HUES64 (cell line): ENCODE measurements at regions not wholly inside any gene's neighbourhood (a gene's known extent, or its start where the extent isn't known, plus 50 kb on each side); places are given as distances from the start of the nearest gene placed in this dataset.
"Not testable (repeated sequence)": the region's sequence is repeated elsewhere in the genome, so short reads cannot be mapped to it uniquely, and the experiment has no call there.

Experiments
- H3K27ac ChIP-seq: 2 replicates; pipeline ENCODE4 v1.7.0; 2013; ENCODE audit warnings: low read depth, low read length, inconsistent platforms
- H3K27me3 ChIP-seq: 2 replicates; pipeline ENCODE4 v1.6.1; 2013; ENCODE audit warnings: mild to moderate bottlenecking, low read length; ENCODE audit not compliant: insufficient read depth
- H3K36me3 ChIP-seq: 2 replicates; pipeline ENCODE4 v1.6.1; 2013; ENCODE audit warnings: mild to moderate bottlenecking, low read length; ENCODE audit not compliant: insufficient read depth
- H3K4me1 ChIP-seq: 2 replicates; pipeline ENCODE4 v1.6.1; 2013; ENCODE audit warnings: mild to moderate bottlenecking, low read length, moderate library complexity; ENCODE audit not compliant: insufficient read depth
- H3K4me3 ChIP-seq: 2 replicates; pipeline ENCODE4 v1.5.1; 2013; ENCODE audit warnings: mild to moderate bottlenecking, low read length, moderate library complexity
- H3K9ac ChIP-seq: 2 replicates; pipeline ENCODE4 v1.6.1; 2013; ENCODE audit warnings: mild to moderate bottlenecking, low read depth, low read length
- H3K9me3 ChIP-seq: 2 replicates; pipeline ENCODE4 v1.6.1; 2013; ENCODE audit warnings: low read depth, low read length; ENCODE audit not compliant: insufficient read depth
- WGBS: fragments of 150-250, 120-280 bp; methylation state at CpG from one replicate; pipeline ENCODE4 v1.1.7; 2013; ENCODE audit warnings: missing lambda C conversion rate; 5-methylcytosine and 5-hydroxymethylcytosine counted together

DNA sequence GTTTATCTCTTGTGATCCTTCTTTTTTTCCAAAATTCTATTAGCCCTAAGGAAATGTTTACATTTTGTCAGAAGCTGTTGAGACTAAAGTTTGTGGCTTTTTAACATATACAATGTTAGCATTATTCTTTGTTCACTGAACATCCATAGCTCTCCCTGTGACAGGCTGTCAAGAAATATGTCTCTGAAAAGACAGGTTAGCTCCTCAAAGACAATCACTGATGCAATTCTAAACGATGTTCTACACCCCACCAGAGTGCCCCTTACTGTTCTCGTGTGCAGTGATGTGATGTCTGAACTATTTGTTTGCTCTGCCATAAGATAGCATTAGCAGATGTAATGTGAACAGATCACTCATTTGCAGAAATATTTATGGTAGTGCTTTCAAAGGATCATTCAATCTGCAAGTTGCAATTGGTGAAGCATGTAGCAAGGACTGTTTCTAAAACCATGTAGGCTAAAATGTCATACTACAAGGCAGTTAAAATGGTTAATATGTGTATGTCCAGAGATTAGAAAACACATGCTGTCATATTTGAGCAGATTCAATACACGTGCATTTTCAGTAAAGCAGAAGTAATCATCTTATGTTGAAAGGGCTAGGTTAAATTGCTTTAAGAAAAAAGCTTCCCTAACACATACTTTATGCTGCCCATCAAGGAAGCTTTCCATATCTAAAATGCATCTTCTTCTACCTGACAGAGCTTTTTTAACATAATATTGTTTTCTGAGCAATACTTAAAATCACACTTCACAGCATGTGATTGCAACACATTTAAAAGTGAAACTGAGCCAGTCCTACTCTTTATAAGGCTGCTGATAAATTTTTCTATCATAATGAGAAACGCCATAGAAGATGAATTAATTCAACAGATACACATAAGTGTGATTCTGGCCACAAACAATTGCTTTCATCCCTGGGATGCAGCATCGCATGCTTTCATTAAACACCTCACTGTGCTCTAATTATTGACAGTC, 285.7 kb upstream of the UBE2E3 start:
- H3K27ac ChIP-seq = no peak overlapping the region
- no peak overlapping the region for H3K9ac ChIP-seq
- WGBS = 93% methylated on average over 5 of the region's 5 CpGs
- no peaks in the 10 kb centered on the region for H3K27me3 ChIP-seq
- no peaks in the 10 kb centered on the region for H3K36me3 ChIP-seq
- no peak overlapping the region for H3K4me3 ChIP-seq
- H3K9me3 ChIP-seq = no peaks in the 10 kb centered on the region
- H3K4me1 ChIP-seq = no peaks in the 10 kb centered on the region

DNA sequence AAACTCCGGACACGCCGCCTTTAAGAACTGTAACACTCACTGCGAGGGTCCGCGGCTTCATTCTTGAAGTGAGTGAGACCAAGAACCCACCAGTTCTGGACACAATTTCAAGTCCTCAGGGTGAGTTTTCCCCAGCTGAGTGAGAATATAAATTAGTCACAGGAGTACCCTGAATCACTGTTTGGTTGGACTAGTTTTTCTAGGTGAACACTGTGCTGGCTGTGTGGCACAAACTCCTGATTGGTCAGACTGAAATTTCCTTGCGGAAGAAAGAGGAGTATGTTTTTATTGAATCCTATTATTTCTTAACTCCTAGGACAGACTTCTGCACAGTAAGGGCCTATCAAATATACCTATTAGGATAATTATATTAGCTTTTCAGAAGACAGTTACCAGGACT, 288.1 kb upstream of the UBE2E3 start:
- Histone ChIP-seq H3K36me3 (no peaks in the 10 kb centered on the region), H3K4me1 (no peaks in the 10 kb centered on the region), H3K27me3 (no peaks in the 10 kb centered on the region), H3K27ac (no peak overlapping the region), H3K4me3 (no peak overlapping the region), H3K9me3 (no peaks in the 10 kb centered on the region), H3K9ac (no peak overlapping the region)
- WGBS = 89% methylated on average over 7 of the region's 7 CpGs

- 94% methylated on average over 15 of the region's 15 CpGs for WGBS
These were observed 288.6 kb upstream of the UBE2E3 start for GRCh38 chr2:180691855-180692223.

GRCh38 chr2:180691186-180691854, 289.1 kb upstream of the UBE2E3 start:
- not testable (repeated sequence) for H3K27ac ChIP-seq, H3K9me3 ChIP-seq
- WGBS = 97% methylated on average over 45 of the region's 45 CpGs

More at GRCh38 chr2:180691855-180692223, 288.6 kb upstream of the UBE2E3 start:
- not testable (repeated sequence) for H3K9ac ChIP-seq, H3K27ac ChIP-seq, H3K27me3 ChIP-seq, H3K4me3 ChIP-seq, H3K36me3 ChIP-seq, H3K9me3 ChIP-seq, H3K4me1 ChIP-seq

GRCh38 chr2:180690611-180691010, 289.8 kb upstream of the UBE2E3 start:
- no peaks in the 10 kb centered on the region for H3K36me3 ChIP-seq
- no peak overlapping the region for H3K27ac ChIP-seq
- no peaks in the 10 kb centered on the region for H3K9me3 ChIP-seq
- H3K4me3 ChIP-seq = no peak overlapping the region
- H3K27me3 ChIP-seq = no peaks in the 10 kb centered on the region
- H3K4me1 ChIP-seq = no peaks in the 10 kb centered on the region
- H3K9ac ChIP-seq = no peak overlapping the region

More at GRCh38 chr2:180691186-180691854, 289.1 kb upstream of the UBE2E3 start:
- H3K4me1 ChIP-seq, H3K36me3 ChIP-seq, H3K27me3 ChIP-seq, H3K4me3 ChIP-seq, H3K9ac ChIP-seq: not testable (repeated sequence)

DNA sequence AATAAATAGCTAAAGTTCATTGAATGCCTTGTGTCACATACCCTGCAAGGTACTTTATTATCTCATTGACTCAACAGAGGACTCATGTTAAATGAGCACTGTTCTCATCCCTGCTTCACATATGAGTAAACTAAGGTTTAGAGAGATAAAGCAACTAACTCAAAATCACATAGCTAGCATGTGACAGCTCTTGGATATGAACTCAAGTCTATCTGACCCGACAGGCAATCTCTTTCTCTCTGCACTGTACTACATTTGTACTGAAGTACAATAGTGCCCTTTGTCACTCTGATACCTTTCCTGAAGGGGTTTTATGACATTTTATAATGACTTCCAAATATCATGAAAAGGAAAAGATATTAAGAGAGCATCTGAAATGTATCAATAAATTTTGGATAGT, 297.5 kb upstream of the UBE2E3 start:
- Histone ChIP-seq H3K27ac (no peak overlapping the region), H3K9me3 (no peaks in the 10 kb centered on the region), H3K4me3 (no peak overlapping the region), H3K36me3 (no peaks in the 10 kb centered on the region), H3K27me3 (no peaks in the 10 kb centered on the region), H3K4me1 (peaks cover 16% of the 10 kb centered on the region; the same call in 1 of the 2 replicates), H3K9ac (no peak overlapping the region)
- 88% methylated on average over 1 of the region's 1 CpG for WGBS

- Histone ChIP-seq H3K4me1 (peaks cover 16% of the 10 kb centered on the region; the same call in 1 of the 2 replicates), H3K27me3 (no peaks in the 10 kb centered on the region), H3K9ac (no peak overlapping the region), H3K9me3 (no peaks in the 10 kb centered on the region), H3K27ac (no peak overlapping the region; the same call in 1 of the 2 replicates), H3K36me3 (no peaks in the 10 kb centered on the region), H3K4me3 (no peak overlapping the region)
- 12% methylated on average over 2 of the region's 2 CpGs for WGBS
These were observed 300.7 kb upstream of the UBE2E3 start for GRCh38 chr2:180679693-180680092.

DNA sequence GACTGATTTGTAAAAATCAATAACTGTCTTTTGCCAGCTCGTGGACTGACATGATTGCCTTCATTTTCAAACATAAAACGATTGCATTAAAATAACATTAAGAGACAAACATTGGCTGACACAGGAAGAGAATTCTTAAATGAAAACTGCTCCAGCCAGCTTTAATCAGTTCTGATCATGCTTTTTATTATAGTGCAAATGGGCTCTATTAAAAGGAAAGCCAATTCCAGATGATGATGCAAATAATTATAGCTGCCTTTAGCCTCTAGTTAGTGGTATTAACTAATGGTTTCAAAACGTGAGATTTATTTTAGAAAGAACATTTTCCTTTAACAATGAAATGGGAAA, 301.8 kb upstream of the UBE2E3 start:
- Histone ChIP-seq H3K4me3 (no peak overlapping the region), H3K36me3 (no peaks in the 10 kb centered on the region), H3K9ac (no peak overlapping the region), H3K9me3 (no peaks in the 10 kb centered on the region), H3K27ac (no peak overlapping the region), H3K4me1 (peaks cover 16% of the 10 kb centered on the region; the same call in 1 of the 2 replicates), H3K27me3 (no peaks in the 10 kb centered on the region)
- 89% methylated on average over 2 of the region's 3 CpGs for WGBS

DNA sequence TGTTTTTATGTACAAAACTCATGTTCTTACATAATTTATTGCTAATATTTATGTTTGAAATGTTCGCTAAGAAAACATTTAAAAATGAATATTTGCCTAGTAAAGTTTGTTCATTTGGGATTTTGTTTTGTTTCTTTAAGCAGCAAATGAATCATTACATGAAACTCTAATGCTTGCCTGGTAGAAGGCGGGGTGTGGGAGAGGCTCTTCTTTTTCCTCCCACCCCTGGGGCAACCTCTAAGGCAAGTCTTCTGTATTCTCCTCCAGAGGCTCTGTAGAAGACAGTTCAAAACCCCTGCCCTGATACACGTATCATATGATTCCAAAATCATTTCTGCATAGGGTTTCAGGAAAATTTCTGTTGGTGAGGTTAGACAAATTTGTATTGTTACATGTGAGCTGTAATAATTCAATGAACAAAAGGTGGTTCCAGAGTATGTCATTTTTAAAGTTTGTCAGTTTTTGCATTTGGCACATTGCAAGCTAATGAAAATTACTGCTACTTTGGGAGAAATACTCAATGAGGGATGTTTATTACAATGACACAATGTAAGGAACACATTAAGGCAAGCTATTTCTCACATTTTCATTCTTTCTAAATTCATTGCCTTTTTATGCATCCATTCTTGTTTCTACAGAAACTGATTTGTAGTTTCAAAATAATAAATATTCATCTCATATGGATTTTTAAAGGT, 302.3 kb upstream of the UBE2E3 start:
- no peak overlapping the region for H3K27ac ChIP-seq
- H3K4me3 ChIP-seq = no peak overlapping the region
- H3K36me3 ChIP-seq = no peaks in the 10 kb centered on the region
- no peaks in the 10 kb centered on the region for H3K9me3 ChIP-seq
- no peaks in the 10 kb centered on the region for H3K27me3 ChIP-seq
- no peak overlapping the region for H3K9ac ChIP-seq
- 92% methylated on average over 3 of the region's 3 CpGs for WGBS
- peaks cover 16% of the 10 kb centered on the region; the same call in 1 of the 2 replicates for H3K4me1 ChIP-seq

DNA sequence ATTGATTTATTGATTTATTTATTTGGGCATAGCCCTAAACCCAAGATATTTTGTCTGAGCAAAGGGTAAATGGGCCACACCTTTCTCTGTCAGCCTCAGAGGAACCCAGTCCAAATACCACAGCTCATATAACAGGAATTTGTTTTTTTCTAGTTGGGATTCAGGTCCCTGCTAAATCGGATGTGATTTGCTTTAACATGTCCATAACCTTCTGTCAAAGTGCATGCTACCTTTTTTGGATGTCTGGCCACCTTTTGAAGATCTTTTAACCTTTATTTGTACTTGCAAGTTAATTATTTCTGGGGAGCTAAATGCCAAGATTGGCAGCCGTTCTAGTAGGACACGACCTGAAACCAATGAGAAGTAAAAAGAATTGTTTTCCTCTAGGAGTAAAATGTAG, 303.2 kb upstream of the UBE2E3 start:
- no peaks in the 10 kb centered on the region for H3K27me3 ChIP-seq
- H3K4me1 ChIP-seq = peaks cover 16% of the 10 kb centered on the region; the same call in 1 of the 2 replicates
- H3K27ac ChIP-seq = no peak overlapping the region
- WGBS = 89% methylated on average over 3 of the region's 3 CpGs
- no peaks in the 10 kb centered on the region for H3K36me3 ChIP-seq
- no peak overlapping the region for H3K4me3 ChIP-seq
- H3K9me3 ChIP-seq = no peaks in the 10 kb centered on the region
- H3K9ac ChIP-seq = no peak overlapping the region

DNA sequence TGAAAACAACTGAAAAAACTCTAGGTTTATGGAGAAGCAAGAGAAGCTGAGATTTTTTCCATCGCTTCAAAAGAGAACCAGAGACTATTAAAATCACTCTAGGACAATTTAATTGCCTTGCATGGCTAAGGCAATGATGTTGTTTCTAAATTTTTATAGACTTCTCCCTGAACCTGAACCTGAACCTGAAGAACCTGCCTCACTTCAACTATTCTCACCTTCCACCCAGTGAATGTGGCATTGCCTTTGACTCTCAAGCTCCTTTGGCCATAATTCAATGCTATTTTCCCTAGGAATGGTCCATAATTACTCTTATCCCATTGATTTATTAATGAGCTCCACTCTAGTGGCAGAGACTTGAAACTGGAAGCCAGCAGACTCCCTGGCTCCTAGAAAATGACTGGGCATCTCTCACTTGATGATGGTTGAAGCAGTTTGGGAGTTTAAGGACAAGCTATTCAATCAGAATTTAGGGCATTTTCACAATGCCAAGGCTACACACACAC, 303.8 kb upstream of the UBE2E3 start:
- H3K9ac ChIP-seq = no peak overlapping the region
- no peak overlapping the region for H3K27ac ChIP-seq
- H3K4me3 ChIP-seq = no peak overlapping the region
- WGBS = 86% methylated on average over 1 of the region's 1 CpG
- no peaks in the 10 kb centered on the region for H3K9me3 ChIP-seq
- no peaks in the 10 kb centered on the region for H3K36me3 ChIP-seq
- H3K4me1 ChIP-seq = peaks cover 16% of the 10 kb centered on the region; the same call in 1 of the 2 replicates
- no peaks in the 10 kb centered on the region for H3K27me3 ChIP-seq
